Suprapubic skin (tissue), 3 donors: ENCODE measurements at regions not wholly inside any gene's neighbourhood (a gene's known extent, or its start where the extent isn't known, plus 50 kb on each side); places are given as distances from the start of the nearest gene placed in this dataset.

Experiments used
- CTCF ChIP-seq, 2 donors: fragments of 200-600 bp in 1 of 2; fragments of 450-650 bp in 1 of 2; sonication (generic) in 1 of 2; IDR thresholded peaks; one replicate each; pipeline ENCODE4 v1.5.1; 2016 to 2019; ENCODE audit warnings: antibody characterized with exemption in 2 of 2, mild to moderate bottlenecking in 1 of 2, moderate library complexity in 1 of 2
- EP300 ChIP-seq: sonication (generic); formaldehyde crosslinking; IDR thresholded peaks from one replicate; pipeline ENCODE4 v1.6.1; 2017; ENCODE audit warnings: antibody characterized with exemption
- POLR2A ChIP-seq, 2 donors: fragments of 450-650 bp; IDR thresholded peaks; one replicate each; pipeline ENCODE4 v1.6.1; 2017; ENCODE audit warnings: antibody characterized with exemption in 2 of 2, mild to moderate bottlenecking in 2 of 2, moderate library complexity in 2 of 2

DNA sequence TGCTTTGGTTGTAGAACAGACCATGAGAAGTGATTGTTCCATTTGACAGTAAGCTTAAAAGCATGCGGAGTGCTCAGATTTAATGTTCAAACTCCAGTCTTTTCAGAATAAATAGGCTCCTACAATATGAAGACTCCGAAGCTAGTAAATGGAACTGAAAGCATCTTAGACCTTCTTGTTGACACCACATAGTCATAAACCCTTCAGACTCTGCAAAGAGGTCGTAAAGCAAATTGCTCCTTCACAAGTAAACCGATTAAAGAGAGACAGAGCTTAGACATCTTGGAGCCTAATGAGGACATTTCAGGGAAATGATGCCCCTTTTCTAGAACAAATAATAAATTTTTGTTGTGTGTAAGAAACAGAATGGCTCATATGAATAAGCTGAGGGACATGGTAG is 511.0 kb upstream of the RIOK2 start:
- TF ChIP-seq POLR2A (IDR thresholded peaks at IDR 0.05) (no peak), CTCF (IDR thresholded peaks at IDR 0.05) (no peak), EP300 (no peak)
